Panc1 (cell line): ENCODE measurements at regions not wholly inside any gene's neighbourhood (a gene's known extent, or its start where the extent isn't known, plus 50 kb on each side); places are given as distances from the start of the nearest gene placed in this dataset.

ENCODE experiments used
- ATAC-seq: fragments of 200-7000 bp; cut with Tn5 transposase; 2 replicates; pipeline ENCODE4 v1.9.1; 2020; ENCODE audit warnings: mild to moderate bottlenecking, moderate library complexity
- BruUV-seq: library from RNA; stranded (reverse); fragments of 400-500 nt; replicated peaks from 2 replicates; lab custom pipeline; 2021; lab: Mats Ljungman, UMichigan
- CTCF ChIA-PET: fragments of 300-600 bp; sonication (Branson Sonifier 250); formaldehyde crosslinking; loops from one replicate; lab custom pipeline; 2022; ENCODE audit warnings: antibody characterized with exemption; lab: Charles Lee
- POLR2A ChIA-PET: fragments of 300-600 bp; sonication (Branson Sonifier 250); formaldehyde crosslinking; loops from one replicate; lab custom pipeline; 2022; ENCODE audit warnings: antibody characterized with exemption; lab: Charles Lee
- DNase-seq: peaks from one replicate; pipeline ENCODE4 v3.0.0-alpha.2; 2010; ENCODE audit warnings: low read depth, low spot score
- H3K27ac ChIP-seq: 2 replicates; pipeline ENCODE4 v1.5.1; 2011; ENCODE audit warnings: mild to moderate bottlenecking, low read length, inconsistent platforms
- H3K27me3 ChIP-seq: fragments of 200-500 bp; sonication (Bioruptor generic); 2 replicates; pipeline ENCODE4 v1.6.0; 2014; ENCODE audit warnings: low read length, inconsistent platforms; ENCODE audit not compliant: control insufficient read depth, insufficient read depth
- H3K36me3 ChIP-seq: fragments of 200-500 bp; sonication (Bioruptor generic); 2 replicates; pipeline ENCODE4 v1.5.1; 2014; ENCODE audit warnings: inconsistent platforms, mild to moderate bottlenecking, low read length, moderate library complexity; ENCODE audit not compliant: control insufficient read depth, insufficient read depth
- H3K4me1 ChIP-seq: 2 replicates; pipeline ENCODE4 v1.5.1; 2011; ENCODE audit warnings: inconsistent platforms, mild to moderate bottlenecking, low read length, moderate library complexity; ENCODE audit not compliant: control insufficient read depth, insufficient read depth
- H3K4me3 ChIP-seq, 2 experiments: 2 replicates each; pipeline ENCODE4 v1.5.1; 2011 to 2012; ENCODE audit warnings: low read depth in 2 of 2, low read length in 2 of 2, mild to moderate bottlenecking in 2 of 2, inconsistent platforms in 1 of 2, moderate library complexity in 1 of 2
- H3K9me3 ChIP-seq: fragments of 200-500 bp; sonication (Bioruptor generic); 2 replicates; pipeline ENCODE4 v1.5.1; 2014; ENCODE audit warnings: low read depth, mild to moderate bottlenecking, inconsistent platforms, low read length, moderate library complexity; ENCODE audit not compliant: control insufficient read depth, insufficient read depth
- POLR2AphosphoS5 ChIP-seq: IDR thresholded peaks from 2 replicates; pipeline ENCODE4 v1.6.1; 2012; ENCODE audit warnings: mild to moderate bottlenecking, low read depth, low read length, moderate library complexity
- SIN3A ChIP-seq: IDR thresholded peaks from 2 replicates; pipeline ENCODE4 v1.6.1; 2012; ENCODE audit warnings: low read depth, mild to moderate bottlenecking, low read length, moderate library complexity, borderline replicate concordance; ENCODE audit not compliant: insufficient read depth
- TCF7L2 ChIP-seq: IDR thresholded peaks from 2 replicates; pipeline ENCODE4 v1.6.1; 2011; ENCODE audit warnings: mild to moderate bottlenecking, low read depth, low read length, inconsistent platforms
- in situ Hi-C: cut with HindIII; loops from 2 replicates; pipeline ENCODE4 v1.10.0; 2016; ENCODE audit warnings: low sequenced_read_pairs, low pct_unique_long_range_greater_than_20kb
- intact Hi-C: fragments of 100-400 bp; cut with micrococcal nuclease; formaldehyde crosslinking; loops from one replicate; pipeline ENCODE4 v1.10.0; 2022; ENCODE audit not compliant: unreplicated experiment
- TF ChIP-seq, protein P1 (sequence below): fragments of 450-650 bp; IDR thresholded peaks from 2 replicates; pipeline ENCODE4 v1.5.1; 2017; ENCODE audit warnings: mild to moderate bottlenecking
- TF ChIP-seq, protein P2 (sequence below), 2 experiments: IDR thresholded peaks; 2 replicates each; pipeline ENCODE4 v1.6.1; 2011 to 2012; ENCODE audit warnings: low read depth in 2 of 2, control low read depth in 1 of 2, low read length in 1 of 2, mild to moderate bottlenecking in 1 of 2, moderate library complexity in 1 of 2; ENCODE audit not compliant: insufficient read depth in 1 of 2

DNA sequence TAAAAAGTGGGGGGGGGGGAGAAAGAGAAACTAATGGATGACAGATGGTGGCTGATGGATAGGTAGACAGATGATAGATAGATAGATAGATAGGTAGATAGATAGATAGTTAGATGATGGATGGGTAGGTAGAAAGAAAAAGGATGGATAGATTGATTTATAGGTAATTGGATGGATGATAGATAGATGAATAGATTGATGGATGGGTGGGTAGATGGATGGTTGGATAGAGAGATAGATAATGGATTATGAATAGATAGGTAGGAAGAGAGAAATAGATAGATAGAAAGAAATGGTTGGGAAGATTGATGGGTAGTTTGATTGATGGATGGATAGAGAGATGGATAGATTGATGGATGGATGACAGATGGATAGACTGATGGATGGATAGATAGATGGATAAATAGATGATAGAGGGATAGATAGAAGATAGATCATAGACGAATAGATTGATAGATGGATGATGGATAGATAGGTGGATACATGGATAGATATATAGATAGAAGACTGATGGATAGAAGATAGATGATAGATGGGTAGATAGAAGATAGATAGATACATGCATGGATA lies 337.1 kb downstream of the C16orf95 start:
- TF ChIP-seq POLR2AphosphoS5 (no peak), SIN3A (no peak), TCF7L2 (no peak)
- TF ChIP-seq, protein P1, sequence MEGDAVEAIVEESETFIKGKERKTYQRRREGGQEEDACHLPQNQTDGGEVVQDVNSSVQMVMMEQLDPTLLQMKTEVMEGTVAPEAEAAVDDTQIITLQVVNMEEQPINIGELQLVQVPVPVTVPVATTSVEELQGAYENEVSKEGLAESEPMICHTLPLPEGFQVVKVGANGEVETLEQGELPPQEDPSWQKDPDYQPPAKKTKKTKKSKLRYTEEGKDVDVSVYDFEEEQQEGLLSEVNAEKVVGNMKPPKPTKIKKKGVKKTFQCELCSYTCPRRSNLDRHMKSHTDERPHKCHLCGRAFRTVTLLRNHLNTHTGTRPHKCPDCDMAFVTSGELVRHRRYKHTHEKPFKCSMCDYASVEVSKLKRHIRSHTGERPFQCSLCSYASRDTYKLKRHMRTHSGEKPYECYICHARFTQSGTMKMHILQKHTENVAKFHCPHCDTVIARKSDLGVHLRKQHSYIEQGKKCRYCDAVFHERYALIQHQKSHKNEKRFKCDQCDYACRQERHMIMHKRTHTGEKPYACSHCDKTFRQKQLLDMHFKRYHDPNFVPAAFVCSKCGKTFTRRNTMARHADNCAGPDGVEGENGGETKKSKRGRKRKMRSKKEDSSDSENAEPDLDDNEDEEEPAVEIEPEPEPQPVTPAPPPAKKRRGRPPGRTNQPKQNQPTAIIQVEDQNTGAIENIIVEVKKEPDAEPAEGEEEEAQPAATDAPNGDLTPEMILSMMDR, result no peak
- TF ChIP-seq, protein P2, sequence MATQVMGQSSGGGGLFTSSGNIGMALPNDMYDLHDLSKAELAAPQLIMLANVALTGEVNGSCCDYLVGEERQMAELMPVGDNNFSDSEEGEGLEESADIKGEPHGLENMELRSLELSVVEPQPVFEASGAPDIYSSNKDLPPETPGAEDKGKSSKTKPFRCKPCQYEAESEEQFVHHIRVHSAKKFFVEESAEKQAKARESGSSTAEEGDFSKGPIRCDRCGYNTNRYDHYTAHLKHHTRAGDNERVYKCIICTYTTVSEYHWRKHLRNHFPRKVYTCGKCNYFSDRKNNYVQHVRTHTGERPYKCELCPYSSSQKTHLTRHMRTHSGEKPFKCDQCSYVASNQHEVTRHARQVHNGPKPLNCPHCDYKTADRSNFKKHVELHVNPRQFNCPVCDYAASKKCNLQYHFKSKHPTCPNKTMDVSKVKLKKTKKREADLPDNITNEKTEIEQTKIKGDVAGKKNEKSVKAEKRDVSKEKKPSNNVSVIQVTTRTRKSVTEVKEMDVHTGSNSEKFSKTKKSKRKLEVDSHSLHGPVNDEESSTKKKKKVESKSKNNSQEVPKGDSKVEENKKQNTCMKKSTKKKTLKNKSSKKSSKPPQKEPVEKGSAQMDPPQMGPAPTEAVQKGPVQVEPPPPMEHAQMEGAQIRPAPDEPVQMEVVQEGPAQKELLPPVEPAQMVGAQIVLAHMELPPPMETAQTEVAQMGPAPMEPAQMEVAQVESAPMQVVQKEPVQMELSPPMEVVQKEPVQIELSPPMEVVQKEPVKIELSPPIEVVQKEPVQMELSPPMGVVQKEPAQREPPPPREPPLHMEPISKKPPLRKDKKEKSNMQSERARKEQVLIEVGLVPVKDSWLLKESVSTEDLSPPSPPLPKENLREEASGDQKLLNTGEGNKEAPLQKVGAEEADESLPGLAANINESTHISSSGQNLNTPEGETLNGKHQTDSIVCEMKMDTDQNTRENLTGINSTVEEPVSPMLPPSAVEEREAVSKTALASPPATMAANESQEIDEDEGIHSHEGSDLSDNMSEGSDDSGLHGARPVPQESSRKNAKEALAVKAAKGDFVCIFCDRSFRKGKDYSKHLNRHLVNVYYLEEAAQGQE (IDR thresholded peaks at IDR 0.05; ENCODE audit: insufficient read depth in 1 of 2, low read depth in 2 of 2, low read length in 1 of 2), result no peak
- Histone ChIP-seq H3K27me3 (no peaks in the 10 kb centered on the region), H3K27ac (no peak overlapping the region), H3K4me3 (no peak overlapping the region), H3K4me1 (no peaks in the 10 kb centered on the region), H3K36me3 (no peaks in the 10 kb centered on the region), H3K9me3 (no peaks in the 10 kb centered on the region)
- ChIA-PET CTCF (interaction anchor here (0.6 kb wide), 1 partner anchor 49 kb away, joined by 3 read pairs; no protein-coding TSS in a partner anchor), POLR2A (no interaction called here)
- DNase-seq (no peak), ATAC-seq (no peak)
- intact Hi-C loops (no loop called here), in situ Hi-C loops (no loop called here)
- BruUV-seq, result no TSS peak

DNA sequence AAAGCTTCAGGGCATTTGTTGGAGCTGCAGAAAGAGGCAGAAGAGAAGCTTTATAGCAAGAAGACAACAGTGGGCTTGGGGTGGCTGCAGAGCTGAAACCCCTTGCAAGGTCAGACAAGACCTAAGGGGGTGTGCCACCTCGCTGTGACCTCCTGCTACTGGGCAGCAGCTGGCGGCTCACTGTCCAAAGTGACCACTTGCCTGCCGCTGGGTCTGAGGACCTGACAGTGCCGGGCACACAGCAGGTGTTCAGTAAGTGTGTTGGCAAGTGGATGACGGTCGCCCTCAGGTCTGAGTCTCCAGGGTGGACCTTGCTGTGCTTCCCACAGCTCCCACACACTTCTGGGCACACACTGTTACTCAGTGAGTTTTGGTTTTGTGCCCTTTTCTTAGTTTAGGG lies 336.5 kb downstream of the C16orf95 start:
- no peak overlapping the region for H3K27ac ChIP-seq
- DNase-seq (no peak), ATAC-seq (no peak)
- CTCF ChIA-PET, result no interaction called here
- H3K36me3 ChIP-seq, result no peaks in the 10 kb centered on the region
- no peak for TF ChIP-seq TCF7L2
- no peak for TF ChIP-seq SIN3A
- TF ChIP-seq POLR2AphosphoS5, result no peak
- TF ChIP-seq, protein P2 (IDR thresholded peaks at IDR 0.05; ENCODE audit: insufficient read depth in 1 of 2, low read depth in 2 of 2, low read length in 1 of 2), result no peak
- TF ChIP-seq, protein P1, result no peak
- no peak overlapping the region for H3K4me3 ChIP-seq
- in situ Hi-C loops, result no loop called here
- no peaks in the 10 kb centered on the region for H3K4me1 ChIP-seq
- H3K9me3 ChIP-seq, result no peaks in the 10 kb centered on the region
- POLR2A ChIA-PET, result no interaction called here
- intact Hi-C loops, result no loop called here
- no TSS peak for BruUV-seq
- H3K27me3 ChIP-seq, result no peaks in the 10 kb centered on the region
